Right ventricle myocardium inferior (tissue), 1 donor: ENCODE measurements at regions not wholly inside any gene's neighbourhood (a gene's known extent, or its start where the extent isn't known, plus 50 kb on each side); places are given as distances from the start of the nearest gene placed in this dataset.
A peak's percentile ranks its signal among the peaks of the same experiment; 100 is the strongest.

ENCODE experiments used
- ATAC-seq: fragments of 200-7000 bp; cut with Tn5 transposase; one replicate; pipeline ENCODE4 v1.9.1; 2020; ENCODE audit warnings: mild to moderate bottlenecking, moderate library complexity
- DNase-seq: peaks from one replicate; pipeline ENCODE4 v3.0.0; 2021; ENCODE audit errors: missing footprints
- intact Hi-C: fragments of 100-400 bp; cut with DNase I; formaldehyde crosslinking; loops from one replicate; pipeline ENCODE4 v1.11.0; 2022
- donor health status: DM: no; HTN: yes; CAD: no; lungs with severe emphysema.

DNA sequence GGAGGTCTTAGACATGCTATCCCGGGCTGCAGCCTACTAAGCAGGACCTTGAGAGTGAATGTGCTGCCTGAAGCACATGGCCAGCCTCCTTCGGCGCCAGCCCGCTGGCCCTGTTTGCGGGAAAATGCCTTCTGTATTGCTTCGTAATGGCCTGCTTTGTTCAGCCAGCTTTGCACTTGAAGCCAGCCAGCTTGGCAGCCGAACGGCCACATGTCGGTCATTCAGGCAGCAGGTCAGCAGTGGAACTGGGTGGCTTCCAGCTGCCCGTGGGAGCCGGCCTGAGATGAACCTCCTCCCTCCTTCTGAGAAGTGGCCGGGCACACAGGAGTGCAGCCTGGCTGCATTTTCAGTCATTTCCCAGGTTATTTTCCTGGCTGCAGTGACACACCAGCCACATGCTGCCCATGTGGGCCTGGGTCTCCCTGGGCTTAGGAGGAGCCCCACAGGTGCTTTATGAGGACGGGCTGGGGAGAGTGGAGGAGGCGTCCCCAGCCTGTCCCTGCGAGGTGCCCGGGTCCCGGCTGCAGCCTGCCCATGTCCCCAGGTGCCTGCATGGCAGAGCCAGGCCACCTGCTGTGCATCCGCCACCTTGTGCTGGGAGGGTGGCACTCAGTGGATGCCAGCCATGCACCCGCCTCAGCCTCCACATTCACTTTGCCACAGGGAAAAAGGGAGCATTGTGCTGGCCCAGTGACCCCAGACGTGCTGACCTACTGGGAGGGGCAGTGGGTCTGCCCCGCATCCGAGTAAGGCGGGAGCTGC lies 103.5 kb downstream of the SIK1 start:
- DNase-seq (peak; percentile 88), ATAC-seq (peak; percentile 81)
- intact Hi-C loops: no loop called here

- no peak for DNase-seq
- intact Hi-C loops: no loop called here
- no peak for ATAC-seq
Measured at GRCh38 chr21:43322805-43323204, 104.1 kb downstream of the SIK1 start.

GRCh38 chr21:43322311-43322710 lies 104.6 kb downstream of the SIK1 start:
- intact Hi-C loops: no loop called here
- DNase-seq (no peak), ATAC-seq (no peak)

DNA sequence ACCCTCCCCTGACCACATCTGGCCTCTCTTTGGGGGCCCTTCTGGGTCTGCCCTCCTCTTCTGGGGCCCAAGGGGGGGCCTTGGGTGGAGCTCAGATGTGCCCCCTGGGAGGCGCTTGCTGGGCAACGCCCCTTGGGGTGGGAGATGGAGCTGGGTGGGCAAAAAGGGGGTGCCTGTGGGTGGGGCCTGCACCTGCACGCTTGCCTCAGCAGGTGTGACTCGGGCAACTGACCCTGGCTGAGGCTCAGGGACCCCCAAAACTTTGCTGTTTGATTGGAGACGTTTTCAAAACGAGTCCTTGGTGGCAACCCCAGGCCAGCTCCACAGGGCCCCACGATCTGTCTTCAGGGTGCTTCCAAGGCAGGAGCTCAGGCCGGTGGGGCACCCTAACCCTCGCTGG lies 105.3 kb downstream of the SIK1 start:
- ATAC-seq (no peak), DNase-seq (peak; percentile 28)
- intact Hi-C loops: no loop called here

DNA sequence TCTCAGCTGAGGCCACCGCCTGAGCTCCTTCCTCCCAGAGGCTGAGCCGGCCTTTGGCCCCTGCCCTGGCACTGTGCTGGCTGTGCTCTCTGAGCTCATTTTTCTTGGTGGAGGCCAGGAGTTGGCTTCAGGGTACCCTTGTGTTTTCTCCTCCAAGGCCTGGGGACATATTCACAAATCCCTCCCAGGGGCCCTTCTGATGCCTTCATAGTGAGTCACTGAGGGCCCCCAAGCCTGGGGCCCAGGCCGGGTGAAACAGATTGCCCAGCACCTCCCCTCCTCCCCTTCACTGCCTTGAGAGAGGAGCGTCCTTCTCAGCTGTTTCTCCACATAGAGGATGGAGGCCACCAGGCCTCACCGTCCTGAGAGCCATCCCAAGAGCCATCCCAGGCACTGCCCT lies 105.8 kb downstream of the SIK1 start:
- intact Hi-C loops: no loop called here
- ATAC-seq (no peak), DNase-seq (peak; percentile 39)

DNA sequence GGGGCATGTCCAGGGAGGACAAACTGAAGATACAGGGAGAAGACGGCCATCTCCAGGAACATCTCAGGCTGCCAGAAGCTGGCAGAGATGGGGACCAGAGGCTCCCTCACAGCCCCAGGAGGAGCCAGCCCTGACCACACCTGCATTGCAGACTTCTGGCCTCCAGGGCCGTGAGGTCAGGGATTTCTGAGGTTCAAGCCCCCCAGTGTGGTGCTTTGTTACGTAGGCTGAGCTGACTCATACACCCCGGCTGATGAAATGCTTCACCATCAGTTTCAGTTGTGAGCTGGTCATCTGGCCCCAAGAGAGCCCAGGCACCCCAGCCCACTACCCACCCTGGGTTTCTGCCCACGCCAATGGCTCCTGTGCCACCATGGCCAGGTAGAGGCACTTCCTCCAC lies 106.4 kb downstream of the SIK1 start:
- DNase-seq (peak; percentile 27), ATAC-seq (no peak)
- intact Hi-C loops: no loop called here

- intact Hi-C loops: no loop called here
- ATAC-seq: peak; percentile 45
- peak; percentile 56 for DNase-seq
Measured at GRCh38 chr21:43318841-43319781, 107.8 kb downstream of the SIK1 start.

DNA sequence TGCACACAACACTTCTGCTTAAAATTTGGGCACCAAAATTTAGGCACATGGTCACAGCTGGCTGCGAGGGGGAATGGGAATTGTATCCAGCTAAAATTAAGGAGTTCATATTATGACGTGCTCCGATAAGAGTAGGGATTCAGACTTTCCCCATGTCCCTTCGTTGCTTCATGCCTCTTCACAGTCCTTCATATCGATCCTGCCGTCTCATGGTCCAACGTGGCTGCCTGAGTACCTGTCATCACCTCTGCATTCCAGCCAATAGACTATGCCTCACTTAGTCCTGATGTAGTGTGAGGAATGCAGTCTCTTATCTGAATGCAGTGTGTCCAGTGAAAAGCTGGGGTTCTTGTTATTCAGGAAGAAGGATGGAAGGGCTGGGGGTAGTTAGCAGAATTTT lies 108.6 kb downstream of the SIK1 start:
- no peak for DNase-seq
- no peak for ATAC-seq
- intact Hi-C loops: no loop called here

DNA sequence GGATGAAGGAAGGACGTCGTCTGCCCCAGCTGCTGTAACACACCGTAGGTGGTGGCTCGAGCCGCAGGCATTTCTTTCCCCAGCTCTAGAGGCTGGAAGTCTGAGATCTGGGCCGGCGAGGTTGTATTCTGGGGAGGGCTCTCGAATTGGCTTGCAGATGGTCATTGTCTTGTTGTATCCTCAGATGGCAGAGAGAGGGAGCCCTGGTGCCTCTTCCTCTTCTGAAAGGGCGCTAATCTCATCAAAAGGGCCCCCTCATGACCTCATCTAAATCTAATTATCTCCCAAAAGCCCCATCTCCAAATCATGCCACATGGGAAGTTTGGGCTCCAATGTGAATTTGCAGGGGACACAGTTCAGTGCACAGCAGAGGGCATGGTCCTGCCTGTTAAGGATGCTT lies 109.0 kb downstream of the SIK1 start:
- no peak for DNase-seq
- ATAC-seq: no peak
- intact Hi-C loops: no loop called here

GRCh38 chr21:43317254-43317748 lies 109.6 kb downstream of the SIK1 start:
- no peak for ATAC-seq
- intact Hi-C loops: no loop called here

GRCh38 chr21:43316156-43316845 lies 110.6 kb downstream of the SIK1 start:
- intact Hi-C loops: no loop called here
- peak; percentile 58 for DNase-seq
- no peak for ATAC-seq

More at GRCh38 chr21:43317254-43317748, 109.6 kb downstream of the SIK1 start:
- peak; percentile 54 for DNase-seq

DNA sequence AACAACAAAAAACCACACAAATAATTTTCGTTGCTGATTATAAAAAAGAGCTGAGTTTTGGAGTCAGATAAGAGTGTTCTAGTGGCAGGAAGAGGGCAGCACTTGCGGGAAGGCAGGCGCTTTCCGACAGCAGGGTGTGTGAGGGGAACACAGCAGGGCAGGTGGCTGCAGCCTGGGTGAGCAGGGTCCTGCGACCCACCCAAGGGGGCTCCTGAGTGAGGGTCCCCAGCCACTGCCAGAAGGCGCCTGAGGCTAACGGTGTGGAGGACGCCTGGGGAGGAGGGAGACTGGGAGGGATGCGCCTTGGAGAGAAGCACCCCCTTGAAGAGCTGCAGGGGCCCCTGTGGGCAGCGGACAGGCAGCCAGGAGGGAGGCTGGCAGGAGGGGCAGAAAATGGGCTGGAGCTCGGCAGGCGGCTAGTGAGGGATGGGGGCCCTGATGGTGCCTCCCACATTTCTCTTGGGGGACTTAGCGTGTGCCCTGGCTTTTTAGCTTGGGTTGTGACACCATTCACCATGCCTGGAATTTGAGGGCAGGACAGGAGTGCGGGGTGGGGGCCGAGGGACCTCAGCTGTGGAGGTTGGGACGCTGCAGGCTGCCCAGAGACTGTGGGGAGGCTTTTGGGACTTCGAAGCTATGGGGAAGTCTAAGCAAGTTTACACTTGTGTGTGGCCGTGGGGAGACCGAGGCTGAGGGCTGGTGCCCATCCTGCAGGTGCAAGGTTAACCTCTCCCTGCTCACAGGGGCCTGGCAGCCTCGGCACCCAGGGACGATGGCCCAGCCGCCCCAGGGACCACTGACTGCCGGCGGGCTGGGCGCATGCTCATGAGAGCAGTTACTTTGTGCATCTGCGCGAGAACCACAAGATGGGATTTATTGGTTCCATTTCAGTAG lies 111.4 kb downstream of the SIK1 start:
- ATAC-seq (no peak), DNase-seq (peak; percentile 45)
- intact Hi-C loops: no loop called here

GRCh38 chr21:43313939-43314405 lies 113.0 kb downstream of the SIK1 start:
- intact Hi-C loops: loop anchor here (5.0 kb wide), 1 partner anchor 33 kb away; no protein-coding TSS in a partner anchor
- peak; percentile 5 for DNase-seq
- no peak for ATAC-seq

GRCh38 chr21:43313221-43313938 lies 113.6 kb downstream of the SIK1 start:
- intact Hi-C loops: loop anchor here (5.0 kb wide), 1 partner anchor 34 kb away; no protein-coding TSS in a partner anchor
- no peak for ATAC-seq
- DNase-seq: peak; percentile 53

GRCh38 chr21:43312751-43313169 lies 114.2 kb downstream of the SIK1 start:
- DNase-seq: peak; percentile 57
- intact Hi-C loops: loop anchor here (5.0 kb wide), 1 partner anchor 35 kb away; no protein-coding TSS in a partner anchor
- no peak for ATAC-seq

- intact Hi-C loops: loop anchor here (5.0 kb wide), 1 partner anchor 35 kb away; no protein-coding TSS in a partner anchor
- DNase-seq: no peak
- ATAC-seq: no peak
Measured at GRCh38 chr21:43312011-43312410, 114.9 kb downstream of the SIK1 start.

DNA sequence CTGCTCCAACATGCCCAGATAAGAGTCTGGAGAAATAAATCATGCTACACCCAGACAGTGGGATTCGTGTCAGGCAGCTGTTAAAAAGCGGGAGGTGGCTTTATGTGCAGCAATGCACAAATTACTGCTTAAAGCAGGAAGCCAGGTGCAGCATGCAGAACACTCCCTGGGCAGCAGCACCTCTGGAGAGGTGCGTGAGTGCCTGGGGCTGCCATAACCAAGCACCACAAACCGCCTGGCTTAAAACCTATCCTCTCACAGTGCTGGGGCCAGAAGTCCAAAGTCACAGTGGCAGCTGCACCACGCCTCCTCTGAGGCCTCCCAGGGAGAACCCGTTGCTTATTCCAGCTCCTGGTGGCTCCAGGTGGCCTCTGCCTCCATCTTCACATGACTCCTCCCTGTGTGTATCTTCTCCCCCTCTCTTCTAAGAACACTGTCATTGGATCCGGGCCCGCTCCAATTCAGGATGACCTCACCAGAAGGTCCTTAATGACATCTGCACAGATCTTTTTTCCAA lies 115.6 kb downstream of the SIK1 start:
- no peak for ATAC-seq
- DNase-seq: peak; percentile 42
- intact Hi-C loops: loop anchor here (5.0 kb wide), 1 partner anchor 36 kb away; no protein-coding TSS in a partner anchor
